ENCODE measurements at regions not wholly inside any gene's neighbourhood (a gene's known extent, or its start where the extent isn't known, plus 50 kb on each side); places are given as distances from the start of the nearest gene placed in this dataset.
A peak's percentile ranks its signal among the peaks of the same experiment; 100 is the strongest.
"Not testable (repeated sequence)": the region's sequence is repeated elsewhere in the genome, so short reads cannot be mapped to it uniquely, and the experiment has no call there.

DNA sequence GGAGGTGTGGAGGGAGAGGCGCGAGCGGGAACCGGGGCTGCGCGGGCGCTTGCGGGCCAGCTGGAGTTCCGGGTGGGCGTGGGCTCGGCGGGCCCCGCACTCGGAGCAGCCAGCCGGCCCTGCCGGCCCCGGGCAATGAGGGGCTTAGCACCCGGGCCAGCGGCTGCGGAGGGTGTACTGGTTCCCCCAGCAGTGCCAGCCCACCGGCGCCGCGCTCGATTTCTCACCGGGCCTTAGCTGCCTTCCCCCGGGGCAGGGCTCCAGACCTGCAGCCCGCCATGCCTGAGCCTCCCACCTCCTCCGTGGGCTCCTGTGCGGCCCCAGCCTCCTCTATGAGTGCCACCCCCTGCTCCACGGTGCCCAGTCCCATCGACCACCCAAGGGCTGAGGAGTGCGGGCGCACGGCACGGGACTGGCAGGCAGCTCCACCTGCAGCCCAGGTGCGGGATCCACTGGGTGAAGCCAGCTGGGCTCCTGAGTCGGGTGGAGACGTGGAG is 141.4 kb downstream of the SPRY1 start:
- not testable (repeated sequence) for DNase-seq (ENCODE audit: low read depth)

DNA sequence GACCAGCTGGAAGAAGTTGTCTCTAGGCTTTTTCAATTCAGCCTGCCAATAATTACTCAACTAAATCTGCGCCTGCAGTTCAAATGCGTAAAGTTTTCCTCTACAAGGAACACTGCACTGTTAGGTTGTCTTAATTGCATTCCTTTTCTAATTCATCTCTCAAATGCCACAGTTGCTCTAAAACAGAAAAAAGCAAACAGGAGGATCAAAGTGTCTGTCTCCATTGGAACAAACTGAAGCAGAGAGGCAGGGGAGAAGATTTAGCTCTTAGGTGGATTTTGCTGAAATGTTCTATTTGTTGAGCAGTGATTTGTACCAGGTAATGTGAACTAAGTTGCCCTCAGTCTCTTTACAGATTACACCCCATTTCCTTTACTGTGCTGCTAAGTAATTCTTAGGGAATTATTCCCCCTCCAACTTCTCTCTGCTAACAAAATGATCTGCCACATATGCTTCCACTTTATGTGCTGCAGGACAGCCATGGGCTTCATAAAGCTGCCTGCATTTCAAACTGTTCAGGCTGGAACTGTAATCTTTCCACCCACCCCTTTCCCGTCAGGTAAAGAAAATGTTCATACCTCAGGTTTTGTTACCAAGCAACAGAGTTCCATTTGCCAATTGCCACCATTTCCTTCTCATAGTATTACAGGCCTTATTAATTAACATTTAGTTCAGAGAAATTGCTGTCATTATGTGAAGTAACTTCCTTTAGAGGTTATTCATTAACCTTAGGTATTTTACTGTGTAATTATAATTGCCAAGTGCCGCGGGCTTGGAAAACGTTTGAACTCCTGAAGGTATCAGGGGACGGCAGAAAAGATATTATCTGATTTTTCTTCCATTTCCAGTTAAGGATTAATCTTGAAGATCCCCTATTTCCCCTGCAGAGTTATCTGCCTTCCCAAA is 149.3 kb downstream of the SPRY1 start:
- DNase-seq (ENCODE audit: low read depth) = no peak

DNA sequence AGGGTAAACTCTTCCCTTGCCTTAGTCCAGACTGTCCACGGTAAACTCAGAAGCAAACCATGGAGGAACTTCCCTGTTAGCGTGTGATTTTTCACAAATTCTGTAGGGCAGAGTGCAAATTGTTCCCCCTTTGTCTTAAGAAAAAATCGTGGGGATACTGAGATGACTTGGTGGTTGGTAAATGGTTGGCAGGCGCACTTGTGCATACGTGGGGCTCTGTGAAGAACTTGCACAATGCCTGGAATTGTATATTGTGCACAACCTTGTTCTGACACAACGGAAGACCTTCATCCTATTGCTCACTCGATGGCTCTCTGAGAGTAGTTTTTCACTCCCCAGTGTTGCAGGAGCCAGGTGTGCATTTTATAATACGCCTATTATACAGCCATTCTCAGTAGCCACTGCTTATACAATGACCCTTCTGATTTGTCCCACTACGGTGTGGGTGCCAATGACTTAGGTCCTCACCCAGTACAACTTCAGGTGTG is 150.0 kb downstream of the SPRY1 start:
- no peak for DNase-seq (ENCODE audit: low read depth)

- no peak for DNase-seq (ENCODE audit: low read depth)
These were observed 150.9 kb downstream of the SPRY1 start for GRCh38 chr4:123547216-123548165.

GRCh38 chr4:123553279-123553678 is 156.7 kb downstream of the SPRY1 start:
- DNase-seq (ENCODE audit: low read depth) = no peak

- no peak for DNase-seq (ENCODE audit: low read depth)
These were observed 157.4 kb downstream of the SPRY1 start for GRCh38 chr4:123553733-123554637.

DNA sequence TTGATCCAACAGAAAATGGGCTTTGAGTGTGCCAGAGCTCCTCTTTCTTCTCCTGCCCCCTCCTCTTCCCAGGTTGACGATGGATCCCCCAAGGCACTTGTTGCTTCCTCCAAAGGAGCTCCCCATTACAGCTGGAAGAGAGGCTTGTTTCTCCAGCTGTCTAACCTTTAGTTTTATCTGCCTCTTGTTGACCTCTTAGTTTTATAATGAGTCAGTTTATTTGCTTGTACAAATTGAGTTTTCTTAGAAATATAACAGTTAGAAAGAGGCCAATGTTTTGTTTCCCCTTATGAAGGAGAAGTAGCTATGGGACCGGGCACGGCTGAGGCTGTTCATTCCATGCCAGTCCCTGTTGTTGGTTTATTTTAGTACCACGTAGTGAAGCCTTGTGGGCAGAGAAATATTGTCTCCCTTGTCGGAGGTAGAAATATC is 158.2 kb downstream of the SPRY1 start:
- no peak for DNase-seq (ENCODE audit: low read depth)

DNA sequence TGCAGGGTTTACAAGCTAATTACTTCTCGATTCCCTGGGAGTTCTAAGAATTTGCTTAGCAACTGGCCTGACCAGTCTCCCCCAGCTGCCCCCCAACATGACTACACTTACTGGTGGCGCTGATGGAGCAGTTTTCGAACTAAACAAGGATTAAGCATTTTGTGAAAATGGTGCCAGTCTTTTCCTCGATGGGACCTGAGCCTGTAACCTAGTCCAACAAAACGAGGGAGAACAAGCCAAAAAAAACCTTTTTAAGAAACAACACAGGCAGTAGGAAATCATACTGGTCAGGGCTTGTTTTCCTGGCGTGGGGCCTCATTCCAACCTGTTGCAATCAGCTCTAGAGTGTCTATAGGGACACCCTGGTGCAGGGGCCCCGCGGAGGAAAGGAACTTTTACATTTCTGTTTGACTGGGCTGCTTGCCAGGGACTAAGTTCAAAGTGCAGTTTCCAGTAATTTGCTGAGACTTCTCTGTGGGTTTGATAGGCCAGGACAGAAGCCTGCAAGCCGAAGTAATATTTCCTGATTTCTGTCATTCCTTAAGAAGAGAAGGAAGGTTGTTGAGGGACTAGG is 158.7 kb downstream of the SPRY1 start:
- peak; percentile 76 for DNase-seq (ENCODE audit: low read depth)

DNA sequence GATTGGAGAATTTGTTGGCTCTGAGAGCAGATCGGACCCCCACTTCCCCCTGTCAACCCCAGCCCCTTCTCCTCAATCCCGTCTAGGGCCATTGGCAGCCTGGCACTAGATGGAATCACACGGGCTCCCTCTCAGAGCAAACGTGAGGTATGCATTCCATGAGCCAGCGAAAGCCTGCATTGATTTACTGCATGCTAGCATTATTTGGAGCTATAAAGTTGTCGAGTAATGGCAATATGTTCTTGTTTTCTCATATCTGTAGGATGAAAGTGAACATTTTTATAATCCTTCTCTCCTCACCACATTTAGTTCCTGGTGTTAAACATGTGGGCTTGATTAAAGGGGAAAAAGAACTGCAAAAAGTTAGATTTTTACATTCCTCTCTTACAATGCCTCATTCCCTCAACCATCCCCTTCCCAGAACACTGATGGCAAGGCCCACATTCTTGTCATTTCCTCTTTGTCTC is 159.2 kb downstream of the SPRY1 start:
- no peak for DNase-seq (ENCODE audit: low read depth)

DNA sequence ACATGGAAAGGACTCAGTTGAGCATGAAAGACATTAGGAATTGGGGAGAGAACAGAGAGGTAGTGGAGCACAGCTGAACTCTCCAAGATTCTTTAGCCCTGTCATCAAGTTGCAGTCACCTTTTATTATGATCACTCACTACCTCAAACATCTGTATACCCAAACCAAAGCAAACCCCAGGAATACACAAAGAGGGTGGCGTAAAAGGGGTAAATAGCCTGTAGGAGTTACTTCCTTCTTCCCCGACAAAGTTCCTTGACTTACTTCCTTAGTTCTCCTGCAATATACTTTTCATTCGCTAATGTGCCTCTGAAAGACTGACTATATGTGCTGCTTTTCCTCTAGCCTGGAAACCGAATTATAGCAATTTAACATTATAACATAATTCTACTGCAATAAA is 159.9 kb downstream of the SPRY1 start:
- no peak for DNase-seq (ENCODE audit: low read depth)

DNA sequence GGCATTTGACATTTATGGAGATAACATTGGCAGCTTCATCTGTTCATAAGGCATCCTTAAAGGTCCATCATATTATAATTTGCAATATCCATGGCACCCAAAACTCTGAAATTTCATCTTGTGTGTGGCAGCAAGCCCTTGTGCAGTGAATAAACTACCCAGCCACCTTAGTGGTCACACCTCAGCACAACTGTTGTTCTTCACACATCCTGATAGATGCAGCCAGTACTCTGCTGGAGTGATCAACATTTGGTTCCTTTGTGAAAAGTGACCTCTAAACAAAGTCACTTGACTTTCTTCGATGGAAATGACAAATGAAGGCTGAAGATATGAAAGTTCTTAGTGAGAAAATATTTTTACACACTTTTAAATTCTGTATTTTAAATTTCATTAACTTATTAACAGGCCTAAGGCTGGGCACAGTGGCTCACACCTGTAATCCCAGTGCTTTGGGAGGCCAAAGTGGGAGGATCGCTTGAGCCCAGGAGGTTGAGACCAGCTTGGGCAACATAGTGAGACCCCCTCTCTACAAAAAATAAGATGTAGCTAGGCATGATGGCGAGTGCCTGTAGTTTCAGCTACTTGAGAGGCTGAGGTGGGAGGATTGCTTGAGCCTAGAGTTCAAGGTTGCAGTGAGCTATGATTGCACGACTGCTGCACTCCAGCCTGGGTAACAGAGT is 161.4 kb downstream of the SPRY1 start:
- DNase-seq (ENCODE audit: low read depth) = no peak

DNA sequence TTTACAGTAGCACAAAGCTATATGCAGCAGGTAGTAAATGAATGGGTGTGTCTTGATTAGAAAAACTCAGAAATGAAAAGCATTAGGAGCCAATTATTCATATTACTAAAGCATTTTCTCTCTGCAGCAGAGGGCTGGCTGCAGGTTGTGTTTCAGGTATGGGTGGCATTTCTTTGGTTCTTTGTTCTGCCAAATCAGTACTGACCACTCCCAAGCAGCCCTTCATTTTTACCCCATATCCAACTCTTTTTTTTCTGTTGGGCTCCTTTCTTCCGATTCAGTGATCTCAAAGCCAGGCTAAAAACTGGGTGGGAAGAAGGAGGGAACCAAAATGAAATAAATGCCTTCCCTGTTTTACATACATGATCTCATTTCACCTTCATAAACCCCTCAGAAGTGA is 162.3 kb downstream of the SPRY1 start:
- no peak for DNase-seq (ENCODE audit: low read depth)

DNA sequence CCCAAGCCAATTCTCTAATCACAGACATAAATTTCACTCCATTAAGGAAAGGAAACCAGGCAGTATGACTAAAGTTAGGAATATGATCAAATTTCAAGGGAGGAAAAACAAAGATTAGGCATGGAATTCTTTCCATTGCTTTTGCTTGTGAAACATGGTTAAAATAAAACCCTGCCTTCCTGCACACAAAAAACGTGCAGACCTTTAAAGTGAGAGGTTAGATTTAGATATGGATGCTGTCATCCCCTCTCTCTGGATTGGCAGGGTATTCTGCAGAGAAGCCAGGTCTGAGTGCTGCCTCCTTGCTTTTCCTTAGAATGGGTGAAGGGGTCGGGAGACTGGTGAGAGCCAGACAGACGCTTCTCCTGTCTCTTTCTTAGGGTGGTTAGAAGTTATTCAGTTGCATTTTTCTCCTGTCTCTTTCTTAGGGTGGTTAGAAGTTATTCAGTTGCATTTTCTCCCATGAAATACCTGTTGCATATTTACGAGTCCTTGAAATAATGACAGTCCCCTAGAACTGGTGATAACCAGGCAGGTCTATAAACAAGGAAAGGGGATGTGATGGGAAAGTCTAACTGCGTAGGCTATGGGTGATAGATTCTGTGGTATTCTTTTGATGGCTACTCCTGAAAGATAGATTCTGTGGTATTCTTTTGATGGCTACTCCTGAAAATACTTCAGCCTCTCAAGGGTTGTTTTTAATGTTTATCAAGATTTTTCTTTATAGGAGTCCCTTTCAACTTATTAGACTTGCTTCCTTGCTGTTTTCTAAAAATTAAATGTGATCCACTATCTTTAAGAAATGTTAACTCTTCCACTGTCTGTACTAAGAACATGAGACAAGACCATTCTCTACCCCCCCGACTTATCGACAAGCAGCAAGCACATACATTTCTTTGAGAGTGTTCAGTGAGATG is 163.6 kb downstream of the SPRY1 start:
- no peak for DNase-seq (ENCODE audit: low read depth)

DNA sequence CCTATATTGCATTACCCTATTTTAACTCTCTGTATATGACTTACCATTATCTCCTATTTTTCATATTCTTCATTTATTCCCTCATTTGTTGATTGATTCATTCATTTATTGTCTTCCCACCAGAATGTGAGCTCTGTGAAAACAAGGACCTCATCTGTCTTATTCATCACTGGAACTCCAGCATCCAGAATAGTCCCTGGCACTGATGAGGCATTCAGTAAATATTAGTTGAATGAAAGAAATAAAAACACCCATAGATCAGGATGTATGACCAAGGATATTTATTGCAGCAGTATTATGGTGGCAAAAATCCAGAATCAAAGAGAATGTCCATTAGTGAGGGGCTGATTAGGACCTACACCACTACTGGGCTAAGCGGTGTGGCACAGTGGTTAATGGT is 164.9 kb downstream of the SPRY1 start:
- no peak for DNase-seq (ENCODE audit: low read depth)

DNA sequence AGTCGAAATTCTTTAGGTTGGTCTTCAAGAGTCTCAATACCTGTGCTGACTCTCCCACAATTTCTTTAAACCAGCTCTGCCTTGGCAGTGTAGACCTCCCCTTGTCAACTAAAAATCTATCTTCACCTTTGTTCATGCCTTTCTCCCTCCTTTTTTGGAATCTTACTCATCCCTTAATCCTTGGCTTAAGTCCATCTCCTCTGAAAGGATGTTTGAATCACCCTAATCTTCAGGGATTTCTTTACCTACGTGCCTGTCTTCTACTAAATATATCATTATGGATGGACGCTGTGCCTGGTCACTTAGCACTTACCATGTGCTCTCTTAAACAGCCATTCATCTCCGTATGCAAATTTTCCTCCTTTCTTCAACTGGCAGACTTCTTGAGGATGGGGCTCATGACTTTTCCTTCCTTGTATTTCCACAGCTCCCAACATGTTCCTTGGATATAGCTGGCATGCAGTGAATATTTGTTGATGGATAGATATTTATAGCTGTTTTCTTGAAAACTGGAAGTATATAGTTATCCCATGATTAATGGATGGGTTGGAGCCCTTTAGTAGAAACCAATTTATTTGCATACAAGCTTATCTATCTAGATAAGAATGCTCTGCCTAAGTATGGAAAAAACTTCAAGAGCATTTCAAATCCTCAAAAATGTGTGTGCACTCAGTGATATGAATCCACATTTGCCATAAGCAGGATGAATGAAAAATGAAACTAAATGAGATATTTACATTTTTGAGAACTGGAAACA is 166.6 kb downstream of the SPRY1 start:
- no peak for DNase-seq (ENCODE audit: low read depth)

- DNase-seq (ENCODE audit: low read depth) = no peak
These were observed 168.3 kb downstream of the SPRY1 start for GRCh38 chr4:123564758-123565346.

- DNase-seq (ENCODE audit: low read depth) = no peak
These were observed 172.3 kb downstream of the SPRY1 start for GRCh38 chr4:123568936-123569335.

- DNase-seq (ENCODE audit: low read depth) = no peak
These were observed 172.9 kb downstream of the SPRY1 start for GRCh38 chr4:123569541-123569940.
